ENCODE measurements at regions not wholly inside any gene's neighbourhood (a gene's known extent, or its start where the extent isn't known, plus 50 kb on each side); places are given as distances from the start of the nearest gene placed in this dataset.

- TF ChIP-seq, protein P1, sequence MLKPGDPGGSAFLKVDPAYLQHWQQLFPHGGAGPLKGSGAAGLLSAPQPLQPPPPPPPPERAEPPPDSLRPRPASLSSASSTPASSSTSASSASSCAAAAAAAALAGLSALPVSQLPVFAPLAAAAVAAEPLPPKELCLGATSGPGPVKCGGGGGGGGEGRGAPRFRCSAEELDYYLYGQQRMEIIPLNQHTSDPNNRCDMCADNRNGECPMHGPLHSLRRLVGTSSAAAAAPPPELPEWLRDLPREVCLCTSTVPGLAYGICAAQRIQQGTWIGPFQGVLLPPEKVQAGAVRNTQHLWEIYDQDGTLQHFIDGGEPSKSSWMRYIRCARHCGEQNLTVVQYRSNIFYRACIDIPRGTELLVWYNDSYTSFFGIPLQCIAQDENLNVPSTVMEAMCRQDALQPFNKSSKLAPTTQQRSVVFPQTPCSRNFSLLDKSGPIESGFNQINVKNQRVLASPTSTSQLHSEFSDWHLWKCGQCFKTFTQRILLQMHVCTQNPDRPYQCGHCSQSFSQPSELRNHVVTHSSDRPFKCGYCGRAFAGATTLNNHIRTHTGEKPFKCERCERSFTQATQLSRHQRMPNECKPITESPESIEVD (tag by site-specific recombination; IDR thresholded peaks at IDR 0.05) = peak; percentile 87
- no peak for TF ChIP-seq ZFP37 (tag by site-specific recombination; IDR thresholded peaks at IDR 0.05)
- TF ChIP-seq ZNF707 (tag by site-specific recombination; IDR thresholded peaks at IDR 0.05) = no peak
- TF ChIP-seq ZBTB8A (tag by site-specific recombination; IDR thresholded peaks at IDR 0.05) = peak; percentile 42; the same call in 1 of the 2 replicates
- peak; percentile 40; the same call in 1 of the 2 replicates for TF ChIP-seq IKZF3 (tag by site-specific recombination; IDR thresholded peaks at IDR 0.05)
- TF ChIP-seq, protein P2, sequence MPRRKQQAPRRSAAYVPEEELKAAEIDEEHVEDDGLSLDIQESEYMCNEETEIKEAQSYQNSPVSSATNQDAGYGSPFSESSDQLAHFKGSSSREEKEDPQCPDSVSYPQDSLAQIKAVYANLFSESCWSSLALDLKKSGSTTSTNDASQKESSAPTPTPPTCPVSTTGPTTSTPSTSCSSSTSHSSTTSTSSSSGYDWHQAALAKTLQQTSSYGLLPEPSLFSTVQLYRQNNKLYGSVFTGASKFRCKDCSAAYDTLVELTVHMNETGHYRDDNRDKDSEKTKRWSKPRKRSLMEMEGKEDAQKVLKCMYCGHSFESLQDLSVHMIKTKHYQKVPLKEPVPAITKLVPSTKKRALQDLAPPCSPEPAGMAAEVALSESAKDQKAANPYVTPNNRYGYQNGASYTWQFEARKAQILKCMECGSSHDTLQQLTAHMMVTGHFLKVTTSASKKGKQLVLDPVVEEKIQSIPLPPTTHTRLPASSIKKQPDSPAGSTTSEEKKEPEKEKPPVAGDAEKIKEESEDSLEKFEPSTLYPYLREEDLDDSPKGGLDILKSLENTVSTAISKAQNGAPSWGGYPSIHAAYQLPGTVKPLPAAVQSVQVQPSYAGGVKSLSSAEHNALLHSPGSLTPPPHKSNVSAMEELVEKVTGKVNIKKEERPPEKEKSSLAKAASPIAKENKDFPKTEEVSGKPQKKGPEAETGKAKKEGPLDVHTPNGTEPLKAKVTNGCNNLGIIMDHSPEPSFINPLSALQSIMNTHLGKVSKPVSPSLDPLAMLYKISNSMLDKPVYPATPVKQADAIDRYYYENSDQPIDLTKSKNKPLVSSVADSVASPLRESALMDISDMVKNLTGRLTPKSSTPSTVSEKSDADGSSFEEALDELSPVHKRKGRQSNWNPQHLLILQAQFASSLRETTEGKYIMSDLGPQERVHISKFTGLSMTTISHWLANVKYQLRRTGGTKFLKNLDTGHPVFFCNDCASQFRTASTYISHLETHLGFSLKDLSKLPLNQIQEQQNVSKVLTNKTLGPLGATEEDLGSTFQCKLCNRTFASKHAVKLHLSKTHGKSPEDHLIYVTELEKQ (tag by site-specific recombination; IDR thresholded peaks at IDR 0.05; ENCODE audit: borderline replicate concordance) = peak; percentile 18; the same call in 1 of the 2 replicates
- TF ChIP-seq ZEB2 (tag by site-specific recombination; IDR thresholded peaks at IDR 0.05) = 0 out of 2 replicates have a peak, but pooled peaks have one; percentile 33
- TF ChIP-seq GLI2 (tag by site-specific recombination; IDR thresholded peaks at IDR 0.05; ENCODE audit: borderline replicate concordance, low read depth) = peak; percentile 77; the same call in 1 of the 2 replicates
- peak; percentile 86 for TF ChIP-seq ZNF843 (tag by site-specific recombination; IDR thresholded peaks at IDR 0.05)
- no peak for TF ChIP-seq ZSCAN23 (tag by site-specific recombination; IDR thresholded peaks at IDR 0.05)
- no peak for TF ChIP-seq ZNF221 (tag by site-specific recombination; IDR thresholded peaks at IDR 0.05; ENCODE audit: borderline replicate concordance)
- TF ChIP-seq BCL6B (tag by site-specific recombination; IDR thresholded peaks at IDR 0.05) = no peak
- no peak for TF ChIP-seq ZNF37A (tag by site-specific recombination; IDR thresholded peaks at IDR 0.05)
Observed at GRCh38 chr11:134781380-134781866, 369.4 kb upstream of the B3GAT1 start (continued).

GRCh38 chr11:134780486-134781147 lies 368.6 kb upstream of the B3GAT1 start:
- H3K9me3 ChIP-seq (ENCODE audit: control insufficient read depth, insufficient read depth, low read depth, low read length) = no peaks in the 10 kb centered on the region
- TF ChIP-seq ZBTB17 (tag by site-specific recombination; IDR thresholded peaks at IDR 0.05) (peak; percentile 72), ZNF513 (tag by site-specific recombination; IDR thresholded peaks at IDR 0.05) (peak; percentile 53; the same call in 1 of the 2 replicates), ZNF548 (tag by site-specific recombination; IDR thresholded peaks at IDR 0.05) (no peak), ZNF341 (tag by site-specific recombination; IDR thresholded peaks at IDR 0.05; ENCODE audit: low read depth) (peak; percentile 51)
- ChIA-PET POLR2A (no interaction called here), CTCF (no interaction called here)
- H3K4me1 ChIP-seq (ENCODE audit: control insufficient read depth, insufficient read depth, low read length) = no peaks in the 10 kb centered on the region
- H3K36me3 ChIP-seq (ENCODE audit: control insufficient read depth in 2 of 2, insufficient read depth in 1 of 2, low read length in 2 of 2) = no peaks in the 10 kb centered on the region
- no peak overlapping the region for H3K4me3 ChIP-seq (ENCODE audit: low read depth, low read length)
- H3K27ac ChIP-seq (ENCODE audit: extremely low read depth, low read depth, low read length) = no peak overlapping the region

Data from HEK293 (cell line).